H1 (cell line): ENCODE measurements at regions not wholly inside any gene's neighbourhood (a gene's known extent, or its start where the extent isn't known, plus 50 kb on each side); places are given as distances from the start of the nearest gene placed in this dataset.

ENCODE experiments used
- CTCF ChIA-PET: fragments of 300-600 bp; sonication (Branson Sonifier 250); formaldehyde crosslinking; loops from one replicate; lab custom pipeline; 2021; ENCODE audit not compliant: partially characterized antibody; lab: Charles Lee
- POLR2A ChIA-PET: fragments of 300-600 bp; sonication (Branson Sonifier 250); formaldehyde crosslinking; loops from one replicate; lab custom pipeline; 2021; ENCODE audit warnings: inconsistent platforms; ENCODE audit not compliant: partially characterized antibody; lab: Charles Lee
- DNase-seq, 2 experiments: peaks; one replicate each; pipeline versions ENCODE4 v3.0.0 to v3.0.0-alpha.2; 2010 to 2022; ENCODE audit warnings: low spot score in 2 of 2, low read depth in 1 of 2, mixed read lengths in 1 of 2
- FAIRE-seq: peaks from 2 replicates; lab custom pipeline; 2011; peaks lifted over from hg19 to GRCh38; lab: Jason Lieb, UNC
- H2AFZ ChIP-seq: 2 replicates; pipeline ENCODE4 v1.8.1; 2012; ENCODE audit warnings: low read length, inconsistent platforms
- H2AK5ac ChIP-seq: 2 replicates; pipeline ENCODE4 v1.6.1; 2013; ENCODE audit warnings: low read depth, low read length
- H2BK120ac ChIP-seq: replicated peaks from 2 replicates; pipeline ENCODE3; 2013; ENCODE audit warnings: low read depth, low read length, inconsistent platforms
- H2BK12ac ChIP-seq: 2 replicates; pipeline ENCODE4 v1.6.1; 2013; ENCODE audit warnings: low read depth, low read length
- H2BK15ac ChIP-seq: 2 replicates; pipeline ENCODE4 v1.6.1; 2013; ENCODE audit warnings: low read length
- H2BK20ac ChIP-seq: 2 replicates; pipeline ENCODE4 v1.6.1; 2013; ENCODE audit warnings: low read length
- H2BK5ac ChIP-seq: 2 replicates; pipeline ENCODE4 v1.6.1; 2013; ENCODE audit warnings: low read depth, low read length
- H3K14ac ChIP-seq: 2 replicates; pipeline ENCODE4 v1.6.1; 2013; ENCODE audit warnings: inconsistent platforms; ENCODE audit not compliant: insufficient read length
- H3K18ac ChIP-seq: 2 replicates; pipeline ENCODE4 v1.6.1; 2013; ENCODE audit warnings: low read length; ENCODE audit errors: extremely low read depth
- H3K23ac ChIP-seq: 2 replicates; pipeline ENCODE4 v1.6.1; 2013; ENCODE audit warnings: inconsistent platforms; ENCODE audit not compliant: insufficient read length
- H3K23me2 ChIP-seq: 2 replicates; pipeline ENCODE4 v1.6.1; 2013; ENCODE audit warnings: low read depth, low read length
- H3K27ac ChIP-seq: 2 replicates; pipeline ENCODE4 v1.6.1; 2011; ENCODE audit warnings: low read depth, low read length, inconsistent platforms
- H3K27me3 ChIP-seq, 4 experiments: replicated peaks in 1 of 4; 1 replicate in 1 of 4; 2 replicates in 3 of 4; pipeline versions ENCODE4 v1.6.1 to v1.8.1; 2011 to 2013; ENCODE audit warnings: low read length in 3 of 4, mild to moderate bottlenecking in 3 of 4, inconsistent platforms in 2 of 4, mixed read lengths in 2 of 4, moderate library complexity in 1 of 4; ENCODE audit not compliant: control insufficient read depth in 3 of 4, insufficient read depth in 3 of 4; ENCODE audit errors: extremely low read depth in 1 of 4
- H3K36me3 ChIP-seq, 4 experiments: 2 replicates each; pipeline versions ENCODE4 v1.6.1 to v1.8.1; 2011 to 2013; ENCODE audit warnings: mild to moderate bottlenecking in 4 of 4, low read length in 3 of 4, moderate library complexity in 2 of 4, control low read depth in 1 of 4, inconsistent platforms in 1 of 4; ENCODE audit not compliant: insufficient read depth in 4 of 4, control insufficient read depth in 2 of 4
- H3K4ac ChIP-seq: replicated peaks from 2 replicates; pipeline ENCODE3; 2013; ENCODE audit warnings: low read length, low read depth, mixed read lengths, inconsistent platforms; ENCODE audit not compliant: insufficient read length
- H3K4me1 ChIP-seq, 4 experiments: replicated peaks in 1 of 4; 1 replicate in 1 of 4; 2 replicates in 3 of 4; pipeline versions ENCODE4 v1.6.1 to v1.8.1; 2011 to 2013; ENCODE audit warnings: low read length in 3 of 4, inconsistent platforms in 2 of 4, mixed read lengths in 1 of 4; ENCODE audit not compliant: insufficient read depth in 4 of 4, control insufficient read depth in 3 of 4
- H3K4me2 ChIP-seq, 2 experiments: 2 replicates each; pipeline versions ENCODE4 v1.6.1 to v1.8.1; 2011 to 2013; ENCODE audit warnings: low read depth in 2 of 2, low read length in 2 of 2, control low read depth in 1 of 2, inconsistent platforms in 1 of 2, mild to moderate bottlenecking in 1 of 2; ENCODE audit not compliant: insufficient read depth in 1 of 2
- H3K4me3 ChIP-seq, 4 experiments: fragments of 200-600, 300-600 bp in 1 of 4; sonication (generic), shearing (Covaris generic), sonication (Bioruptor Twin) in 1 of 4; 2 replicates each; pipeline versions ENCODE4 v1.5.1 to v1.8.1; 2011 to 2016; ENCODE audit warnings: low read length in 4 of 4, low read depth in 3 of 4, control low read depth in 2 of 4, inconsistent platforms in 2 of 4, mild to moderate bottlenecking in 2 of 4, mixed read lengths in 1 of 4, moderate library complexity in 1 of 4; ENCODE audit not compliant: insufficient read depth in 2 of 4; ENCODE audit errors: extremely low read depth in 1 of 4
- H3K56ac ChIP-seq: replicated peaks from 2 replicates; pipeline ENCODE3; 2013; ENCODE audit warnings: low read depth, mild to moderate bottlenecking, mixed read lengths, low read length, inconsistent platforms; ENCODE audit not compliant: insufficient read length
- H3K79me1 ChIP-seq: 2 replicates; pipeline ENCODE4 v1.6.1; 2013; ENCODE audit warnings: low read depth, low read length, control low read depth
- H3K79me2 ChIP-seq, 2 experiments: 2 replicates each; pipeline versions ENCODE4 v1.6.1 to v1.8.1; 2012 to 2013; ENCODE audit warnings: low read length in 2 of 2, mild to moderate bottlenecking in 2 of 2, inconsistent platforms in 1 of 2; ENCODE audit not compliant: insufficient read depth in 2 of 2, control insufficient read depth in 1 of 2
- H3K9ac ChIP-seq, 4 experiments: replicated peaks in 1 of 4; 1 replicate in 1 of 4; 2 replicates in 3 of 4; pipeline versions ENCODE4 v1.6.1 to v1.8.1; 2011 to 2013; ENCODE audit warnings: low read depth in 3 of 4, low read length in 3 of 4, control low read depth in 2 of 4, mild to moderate bottlenecking in 2 of 4, moderate library complexity in 2 of 4, inconsistent platforms in 1 of 4; ENCODE audit errors: extremely low read depth in 1 of 4
- H3K9me3 ChIP-seq, 2 experiments: 2 replicates each; pipeline versions ENCODE4 v1.6.1 to v1.8.1; 2012 to 2013; ENCODE audit warnings: mild to moderate bottlenecking in 2 of 2, moderate library complexity in 2 of 2, control low read depth in 1 of 2, inconsistent platforms in 1 of 2, low read depth in 1 of 2, low read length in 1 of 2, mixed read lengths in 1 of 2; ENCODE audit not compliant: insufficient read depth in 2 of 2
- H4K20me1 ChIP-seq, 2 experiments: replicated peaks in 1 of 2; 2 replicates each; pipeline versions ENCODE3 to v1.8.1; 2011 to 2013; ENCODE audit warnings: inconsistent platforms in 2 of 2, low read length in 2 of 2, mild to moderate bottlenecking in 1 of 2; ENCODE audit not compliant: insufficient read depth in 2 of 2, control insufficient read depth in 1 of 2
- H4K5ac ChIP-seq: 2 replicates; pipeline ENCODE4 v1.6.1; 2013; ENCODE audit warnings: low read length, low read depth, mixed read lengths, inconsistent platforms; ENCODE audit not compliant: insufficient read length
- H4K8ac ChIP-seq: 2 replicates; pipeline ENCODE4 v1.8.0; 2013; ENCODE audit warnings: mild to moderate bottlenecking, moderate library complexity, low read length, inconsistent platforms; ENCODE audit not compliant: insufficient read depth; ENCODE audit errors: extremely low read depth
- H4K91ac ChIP-seq: replicated peaks from 2 replicates; pipeline ENCODE3; 2013; ENCODE audit warnings: low read length, mixed read lengths, inconsistent platforms; ENCODE audit not compliant: insufficient read length
- ASH2L ChIP-seq: fragments of 200-600, 300-600 bp; sonication (generic); IDR thresholded peaks from one replicate; pipeline ENCODE4 v1.7.1; 2017; ENCODE audit warnings: low read length
- BRCA1 ChIP-seq: IDR thresholded peaks from 2 replicates; pipeline ENCODE4 v1.6.1; 2012; ENCODE audit warnings: low read depth, low read length, improper control_type of control experiment
- CBX5 ChIP-seq: fragments of 300-800, 300-1000 bp; sonication (generic); IDR thresholded peaks from 2 replicates; pipeline ENCODE4 v1.7.1; 2016; ENCODE audit warnings: antibody characterized with exemption, low read length, low read depth
- GTF2F1 ChIP-seq: IDR thresholded peaks from 2 replicates; pipeline ENCODE4 v1.6.1; 2012; ENCODE audit warnings: low read depth, low read length, improper control_type of control experiment, borderline replicate concordance
- KDM1A ChIP-seq: fragments of 200-600, 300-600 bp; sonication (generic); IDR thresholded peaks from 2 replicates; pipeline ENCODE4 v1.7.1; 2016; ENCODE audit warnings: mild to moderate bottlenecking, low read length, borderline replicate concordance
- KDM5A ChIP-seq: fragments of 200-600 bp; IDR thresholded peaks from 2 replicates; pipeline ENCODE4 v1.7.1; 2012; ENCODE audit warnings: mild to moderate bottlenecking, low read length, inconsistent platforms, mixed read lengths
- NRF1 ChIP-seq: IDR thresholded peaks from 2 replicates; pipeline ENCODE4 v1.6.1; 2011; ENCODE audit warnings: mild to moderate bottlenecking, low read depth, low read length, improper control_type of control experiment
- POLR2A ChIP-seq, 2 experiments: IDR thresholded peaks; 1 replicate in 1 of 2; 2 replicates in 1 of 2; pipeline ENCODE4 v1.6.1; 2011; ENCODE audit warnings: low read depth in 2 of 2, low read length in 2 of 2, mild to moderate bottlenecking in 2 of 2; ENCODE audit errors: control extremely low read depth in 1 of 2
- RBBP5 ChIP-seq: IDR thresholded peaks from 2 replicates; pipeline ENCODE4 v1.7.1; 2012; ENCODE audit warnings: low read depth, mild to moderate bottlenecking, inconsistent platforms, low read length, moderate library complexity, borderline replicate concordance
- RNF2 ChIP-seq: fragments of 200-900, 300-1000 bp; sonication (generic); IDR thresholded peaks from 2 replicates; pipeline ENCODE4 v1.7.1; 2016; ENCODE audit warnings: borderline replicate concordance, low read depth, mild to moderate bottlenecking, antibody characterized with exemption, low read length; ENCODE audit not compliant: poor library complexity, severe bottlenecking; ENCODE audit errors: missing control alignments
- RXRA ChIP-seq: IDR thresholded peaks from 2 replicates; pipeline ENCODE4 v1.6.1; 2011; ENCODE audit warnings: low read depth, mild to moderate bottlenecking, low read length, moderate library complexity; ENCODE audit not compliant: insufficient read depth
- SIX5 ChIP-seq: IDR thresholded peaks from 2 replicates; pipeline ENCODE4 v1.6.1; 2011; ENCODE audit warnings: mild to moderate bottlenecking, low read depth, low read length
- SP2 ChIP-seq: IDR thresholded peaks from 2 replicates; pipeline ENCODE4 v1.6.1; 2012; ENCODE audit warnings: mild to moderate bottlenecking, low read length, inconsistent platforms
- TAF7 ChIP-seq: optimal IDR thresholded peaks from 2 replicates; pipeline ENCODE3; 2011; ENCODE audit warnings: low read depth, mild to moderate bottlenecking, inconsistent platforms, low read length, moderate library complexity, borderline replicate concordance
- TBP ChIP-seq: IDR thresholded peaks from 2 replicates; pipeline ENCODE4 v1.6.1; 2011; ENCODE audit warnings: low read depth, low read length, improper control_type of control experiment
- ZNF274 ChIP-seq: IDR thresholded peaks from 2 replicates; pipeline ENCODE4 v1.7.0; 2012; ENCODE audit warnings: low read length, borderline replicate concordance; ENCODE audit errors: extremely low read depth

DNA sequence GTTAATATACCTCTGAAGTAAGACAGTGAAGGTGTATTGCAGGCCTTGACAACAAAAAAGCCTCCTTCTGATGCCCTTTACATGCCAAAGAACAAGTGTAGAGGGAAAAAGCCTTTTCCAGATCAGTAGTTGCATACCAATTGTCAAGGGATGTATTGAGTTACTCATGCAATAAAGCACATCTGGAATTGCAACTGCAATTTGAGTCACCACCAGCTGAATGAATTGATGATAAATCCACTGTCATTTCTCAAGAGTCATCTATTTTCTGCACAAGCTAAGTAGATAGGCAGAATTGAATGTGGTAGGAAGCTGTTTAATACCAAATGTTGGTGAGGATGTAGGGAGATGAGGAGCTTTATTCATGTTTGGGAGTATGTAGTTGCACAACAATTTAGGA is 325.9 kb upstream of the SMIM30 start:
- no peak overlapping the region for H2AFZ ChIP-seq
- H4K91ac ChIP-seq, result no peak overlapping the region
- no peaks in the 10 kb centered on the region for H3K79me2 ChIP-seq
- no peaks in the 10 kb centered on the region for H3K27me3 ChIP-seq
- no peaks in the 10 kb centered on the region for H3K36me3 ChIP-seq
- no peaks in the 10 kb centered on the region; the same call in 1 of the 2 replicates for H3K23me2 ChIP-seq
- H3K14ac ChIP-seq, result no peak overlapping the region
- no peak overlapping the region for H3K23ac ChIP-seq
- no peak overlapping the region for H4K8ac ChIP-seq
- no peak overlapping the region for H4K5ac ChIP-seq
- H3K79me1 ChIP-seq, result no peaks in the 10 kb centered on the region
- no peak overlapping the region for H2BK12ac ChIP-seq
- H3K4me3 ChIP-seq, result no peak overlapping the region
- FAIRE-seq, result no peak
- no peak overlapping the region for H2BK15ac ChIP-seq
- H2BK5ac ChIP-seq, result no peak overlapping the region
- no peak for DNase-seq
- H2AK5ac ChIP-seq, result no peak overlapping the region
- POLR2A ChIA-PET, result no interaction called here
- no peak overlapping the region for H3K27ac ChIP-seq
- H4K20me1 ChIP-seq, result no peaks in the 10 kb centered on the region
- no peak overlapping the region for H3K56ac ChIP-seq
- no peak overlapping the region for H3K4ac ChIP-seq
- no peak overlapping the region for H3K4me2 ChIP-seq
- H3K9ac ChIP-seq, result no peak overlapping the region
- H2BK20ac ChIP-seq, result no peak overlapping the region
- no peaks in the 10 kb centered on the region for H3K4me1 ChIP-seq
- CTCF ChIA-PET, result no interaction called here
- H2BK120ac ChIP-seq, result no peak overlapping the region
- H3K18ac ChIP-seq, result no peak overlapping the region
- TF ChIP-seq ZNF274 (no peak), SIX5 (no peak), ASH2L (no peak), BRCA1 (no peak), KDM1A (no peak), POLR2A (IDR thresholded peaks at IDR 0.05; ENCODE audit: control extremely low read depth in 1 of 2, low read depth in 2 of 2, low read length in 2 of 2) (no peak), TBP (no peak), SP2 (no peak), GTF2F1 (no peak), KDM5A (no peak), TAF7 (no peak), RXRA (no peak), RBBP5 (no peak), RNF2 (no peak), NRF1 (no peak), CBX5 (no peak)
- TF ChIP-seq, all 59 proteins: peak for 0
- peaks cover 3 to 23% of the 10 kb centered on the region in 2 experiments; a peak in 2 of 4 replicates for H3K9me3 ChIP-seq
